PC-9 (cell line): ENCODE measurements at regions not wholly inside any gene's neighbourhood (a gene's known extent, or its start where the extent isn't known, plus 50 kb on each side); places are given as distances from the start of the nearest gene placed in this dataset.

Experiments
- BruUV-seq: library from RNA; stranded (reverse); fragments of 400-500 nt; replicated peaks from 2 replicates; lab custom pipeline; 2021; lab: Mats Ljungman, UMichigan
- CTCF ChIA-PET: fragments of 300-600 bp; sonication (Branson Sonifier 250); formaldehyde crosslinking; loops from one replicate; lab custom pipeline; 2022; ENCODE audit warnings: antibody characterized with exemption; lab: Charles Lee
- POLR2A ChIA-PET: fragments of 300-600 bp; sonication (Branson Sonifier 250); formaldehyde crosslinking; loops from one replicate; lab custom pipeline; 2022; ENCODE audit warnings: antibody characterized with exemption; ENCODE audit not compliant: unreplicated experiment; lab: Charles Lee
- DNase-seq, 2 experiments: peaks; one replicate each; pipeline versions ENCODE4 v3.0.0 to v3.0.0-alpha.2; 2015 to 2022; ENCODE audit warnings: mixed read lengths in 1 of 2
- H2AFZ ChIP-seq: fragments of 200-600 bp; sonication (generic); 2 replicates; pipeline ENCODE4 v1.8.1; 2017; ENCODE audit warnings: antibody characterized with exemption
- H3F3A ChIP-seq: fragments of 200-600 bp; sonication (generic); 2 replicates; pipeline ENCODE4 v1.8.1; 2017; ENCODE audit warnings: antibody characterized with exemption, mild to moderate bottlenecking, low read depth; ENCODE audit not compliant: insufficient read depth
- H3K27ac ChIP-seq: fragments of 200-600 bp; sonication (generic); 2 replicates; pipeline ENCODE4 v1.6.1; 2016; ENCODE audit warnings: mixed run types
- H3K27me3 ChIP-seq: fragments of 200-600 bp; sonication (generic); 2 replicates; pipeline ENCODE4 v1.6.1; 2016; ENCODE audit warnings: low read depth, mixed run types; ENCODE audit not compliant: insufficient read depth
- H3K36me3 ChIP-seq: fragments of 200-600 bp; sonication (generic); 2 replicates; pipeline ENCODE4 v1.6.1; 2016; ENCODE audit warnings: low read depth, mixed run types
- H3K4me1 ChIP-seq: fragments of 200-600 bp; sonication (generic); replicated peaks from 2 replicates; pipeline ENCODE4 v1.6.1; 2016; ENCODE audit warnings: mixed run types; ENCODE audit not compliant: insufficient read depth
- H3K4me2 ChIP-seq: fragments of 200-600 bp; sonication (generic); 2 replicates; pipeline ENCODE4 v1.6.1; 2017; ENCODE audit warnings: mixed run types
- H3K4me3 ChIP-seq: fragments of 200-600 bp; sonication (generic); 2 replicates; pipeline ENCODE4 v1.6.1; 2016; ENCODE audit warnings: mixed run types
- H3K79me2 ChIP-seq: fragments of 200-600 bp; sonication (generic); 2 replicates; pipeline ENCODE4 v1.6.1; 2017; ENCODE audit warnings: low read depth, mixed run types
- H3K9me2 ChIP-seq: fragments of 200-600 bp; sonication (generic); 2 replicates; pipeline ENCODE4 v1.8.1; 2017; ENCODE audit warnings: mild to moderate bottlenecking; ENCODE audit not compliant: insufficient read depth
- H3K9me3 ChIP-seq: fragments of 200-600 bp; sonication (generic); 2 replicates; pipeline ENCODE4 v1.8.1; 2016; ENCODE audit warnings: low read depth; ENCODE audit not compliant: insufficient read depth
- H4K20me1 ChIP-seq: fragments of 200-600 bp; sonication (generic); 2 replicates; pipeline ENCODE4 v1.8.1; 2017; ENCODE audit not compliant: insufficient read depth
- CTCF ChIP-seq: fragments of 200-600 bp; sonication (generic); conservative IDR thresholded peaks from 2 replicates; pipeline ENCODE4 v1.6.1; 2017; ENCODE audit warnings: mixed run types, antibody characterized with exemption, mild to moderate bottlenecking, moderate library complexity
- EZH2 ChIP-seq: fragments of 200-600 bp; sonication (generic); IDR thresholded peaks from 2 replicates; pipeline ENCODE4 v1.8.0; 2017; ENCODE audit warnings: antibody characterized with exemption, low read depth
- intact Hi-C: fragments of 100-400 bp; cut with micrococcal nuclease; formaldehyde crosslinking; loops from one replicate; pipeline ENCODE4 v1.10.0; 2022; ENCODE audit not compliant: unreplicated experiment

GRCh38 chr2:235382179-235382578 is 111.7 kb upstream of the AGAP1 start:
- BruUV-seq: no TSS peak
- Histone ChIP-seq H3F3A (0 out of 2 replicates have a peak, but pooled peaks cover 3% of the 10 kb centered on the region), H3K79me2 (no peaks in the 10 kb centered on the region), H2AFZ (no peak overlapping the region), H3K27ac (no peak overlapping the region), H3K27me3 (no peaks in the 10 kb centered on the region), H3K4me2 (no peak overlapping the region), H3K4me1 (peaks cover 14% of the 10 kb centered on the region), H3K4me3 (no peak overlapping the region), H3K9me3 (no peaks in the 10 kb centered on the region), H3K9me2 (no peaks in the 10 kb centered on the region), H4K20me1 (no peaks in the 10 kb centered on the region), H3K36me3 (no peaks in the 10 kb centered on the region)
- CTCF ChIA-PET: no interaction called here
- intact Hi-C loops: no loop called here
- no peak for TF ChIP-seq CTCF
- no peak for DNase-seq
- POLR2A ChIA-PET: no interaction called here

DNA sequence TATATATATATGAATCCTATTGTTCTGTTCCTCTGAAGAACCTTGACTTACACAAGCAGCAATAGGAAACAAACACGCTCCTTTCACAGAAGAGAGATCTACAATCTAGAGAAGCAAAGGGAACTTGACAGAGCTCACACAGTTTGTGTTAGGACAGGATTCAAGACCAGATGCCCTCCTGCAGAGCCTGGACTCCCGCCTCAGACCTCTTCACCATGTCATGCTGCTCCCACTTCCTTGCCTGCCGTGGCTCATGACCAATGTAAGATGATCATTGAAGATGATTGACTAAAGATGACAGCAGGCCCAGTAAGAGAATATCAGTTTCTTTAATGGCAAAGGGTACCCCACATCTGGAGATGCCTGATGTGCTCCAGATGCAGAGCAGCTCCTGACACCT is 111.2 kb upstream of the AGAP1 start:
- no peaks in the 10 kb centered on the region for H3K27me3 ChIP-seq
- no peak overlapping the region for H3K4me3 ChIP-seq
- no peak overlapping the region for H3K4me2 ChIP-seq
- no TSS peak for BruUV-seq
- H3K9me3 ChIP-seq: no peaks in the 10 kb centered on the region
- no peak for DNase-seq
- no peak for TF ChIP-seq EZH2
- ChIA-PET POLR2A (interaction anchor here (0.5 kb wide), 1 partner anchor 1207 kb away, joined by 3 read pairs; no protein-coding TSS in a partner anchor), CTCF (no interaction called here)
- H2AFZ ChIP-seq: no peak overlapping the region
- no peaks in the 10 kb centered on the region for H3K79me2 ChIP-seq
- H3F3A ChIP-seq: 0 out of 2 replicates have a peak, but pooled peaks cover 3% of the 10 kb centered on the region
- no peaks in the 10 kb centered on the region for H4K20me1 ChIP-seq
- intact Hi-C loops: no loop called here
- H3K9me2 ChIP-seq: no peaks in the 10 kb centered on the region
- peaks cover 11% of the 10 kb centered on the region for H3K4me1 ChIP-seq
- no peaks in the 10 kb centered on the region for H3K36me3 ChIP-seq
- no peak overlapping the region for H3K27ac ChIP-seq

GRCh38 chr2:235383272-235383843 is 110.5 kb upstream of the AGAP1 start:
- no peaks in the 10 kb centered on the region for H3K27me3 ChIP-seq
- H3K36me3 ChIP-seq: no peaks in the 10 kb centered on the region
- TF ChIP-seq EZH2 (no peak), CTCF (no peak)
- ChIA-PET CTCF (no interaction called here), POLR2A (interaction anchor here (0.5 kb wide), 1 partner anchor 1207 kb away, joined by 3 read pairs; no protein-coding TSS in a partner anchor)
- no peaks in the 10 kb centered on the region for H3K9me3 ChIP-seq
- no peaks in the 10 kb centered on the region for H3K9me2 ChIP-seq
- H3K4me3 ChIP-seq: no peak overlapping the region
- H3K27ac ChIP-seq: no peak overlapping the region
- no peak for DNase-seq
- no TSS peak for BruUV-seq
- no peak overlapping the region for H3K4me2 ChIP-seq
- intact Hi-C loops: no loop called here
- H3K79me2 ChIP-seq: no peaks in the 10 kb centered on the region
- peaks cover 4% of the 10 kb centered on the region for H3K4me1 ChIP-seq
- no peaks in the 10 kb centered on the region for H4K20me1 ChIP-seq
- H3F3A ChIP-seq: no peaks in the 10 kb centered on the region
- no peak overlapping the region for H2AFZ ChIP-seq

GRCh38 chr2:235384624-235385023 is 109.2 kb upstream of the AGAP1 start:
- Histone ChIP-seq H3K4me2 (no peak overlapping the region), H3K4me1 (no peaks in the 10 kb centered on the region), H3K9me3 (no peaks in the 10 kb centered on the region), H2AFZ (no peak overlapping the region), H4K20me1 (no peaks in the 10 kb centered on the region), H3K27ac (no peak overlapping the region), H3K79me2 (no peaks in the 10 kb centered on the region), H3F3A (no peaks in the 10 kb centered on the region), H3K9me2 (no peaks in the 10 kb centered on the region), H3K27me3 (no peaks in the 10 kb centered on the region), H3K4me3 (no peak overlapping the region), H3K36me3 (no peaks in the 10 kb centered on the region)
- no peak for DNase-seq
- intact Hi-C loops: no loop called here
- ChIA-PET CTCF (no interaction called here), POLR2A (no interaction called here)
- no TSS peak for BruUV-seq
- TF ChIP-seq EZH2: no peak
- TF ChIP-seq CTCF: no peak
